ENCODE measurements at regions not wholly inside any gene's neighbourhood (a gene's known extent, or its start where the extent isn't known, plus 50 kb on each side); places are given as distances from the start of the nearest gene placed in this dataset.

DNA sequence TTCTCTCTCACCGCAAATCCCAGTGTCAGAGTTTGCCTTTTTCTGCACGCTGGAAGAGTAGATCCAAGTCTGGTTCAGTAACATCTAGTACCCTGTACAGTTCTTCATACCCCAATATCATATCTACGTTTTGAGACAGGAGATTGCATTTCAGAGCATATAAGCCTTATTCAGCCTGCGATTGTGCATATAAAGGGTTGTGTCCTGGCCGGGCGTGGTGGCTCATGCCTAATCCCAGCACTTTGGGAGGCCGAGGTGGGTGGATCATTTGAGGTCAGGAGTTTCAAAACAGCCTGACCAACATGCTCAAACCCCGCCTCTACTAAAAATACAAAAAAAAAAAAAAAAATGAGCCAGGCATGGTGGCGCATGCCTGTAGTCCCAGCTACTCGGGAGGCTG is 104.9 kb downstream of the MTNR1B start:
- TF ChIP-seq POLR2A (IDR thresholded peaks at IDR 0.05): no peak
- TF ChIP-seq, protein P1, sequence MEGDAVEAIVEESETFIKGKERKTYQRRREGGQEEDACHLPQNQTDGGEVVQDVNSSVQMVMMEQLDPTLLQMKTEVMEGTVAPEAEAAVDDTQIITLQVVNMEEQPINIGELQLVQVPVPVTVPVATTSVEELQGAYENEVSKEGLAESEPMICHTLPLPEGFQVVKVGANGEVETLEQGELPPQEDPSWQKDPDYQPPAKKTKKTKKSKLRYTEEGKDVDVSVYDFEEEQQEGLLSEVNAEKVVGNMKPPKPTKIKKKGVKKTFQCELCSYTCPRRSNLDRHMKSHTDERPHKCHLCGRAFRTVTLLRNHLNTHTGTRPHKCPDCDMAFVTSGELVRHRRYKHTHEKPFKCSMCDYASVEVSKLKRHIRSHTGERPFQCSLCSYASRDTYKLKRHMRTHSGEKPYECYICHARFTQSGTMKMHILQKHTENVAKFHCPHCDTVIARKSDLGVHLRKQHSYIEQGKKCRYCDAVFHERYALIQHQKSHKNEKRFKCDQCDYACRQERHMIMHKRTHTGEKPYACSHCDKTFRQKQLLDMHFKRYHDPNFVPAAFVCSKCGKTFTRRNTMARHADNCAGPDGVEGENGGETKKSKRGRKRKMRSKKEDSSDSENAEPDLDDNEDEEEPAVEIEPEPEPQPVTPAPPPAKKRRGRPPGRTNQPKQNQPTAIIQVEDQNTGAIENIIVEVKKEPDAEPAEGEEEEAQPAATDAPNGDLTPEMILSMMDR (IDR thresholded peaks at IDR 0.05): no peak

Measured in esophagus squamous epithelium (tissue), 4 donors.